ENCODE measurements at regions not wholly inside any gene's neighbourhood (a gene's known extent, or its start where the extent isn't known, plus 50 kb on each side); places are given as distances from the start of the nearest gene placed in this dataset.

DNA sequence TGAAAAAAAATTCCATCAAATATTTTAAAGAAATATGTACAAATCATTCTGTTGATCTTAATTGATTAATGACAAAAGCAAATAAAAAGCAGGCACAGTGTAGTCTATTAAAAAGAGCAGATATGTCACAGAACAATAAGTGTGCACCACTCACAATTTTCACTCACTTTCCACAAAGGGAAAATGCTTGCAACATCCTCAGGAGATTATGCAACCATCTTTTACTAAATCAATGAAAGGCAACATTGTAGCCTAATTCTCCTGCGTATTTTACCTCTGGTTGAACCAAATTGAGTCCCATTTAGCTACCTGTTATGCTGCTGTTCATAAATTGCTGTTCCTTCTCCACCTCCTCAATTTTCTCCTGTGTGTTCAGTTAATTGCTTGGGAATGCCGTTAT, 1346.8 kb upstream of the PIK3C3 start:
- no peak for DNase-seq (ENCODE audit: low spot score)
- no peak for ATAC-seq

DNA sequence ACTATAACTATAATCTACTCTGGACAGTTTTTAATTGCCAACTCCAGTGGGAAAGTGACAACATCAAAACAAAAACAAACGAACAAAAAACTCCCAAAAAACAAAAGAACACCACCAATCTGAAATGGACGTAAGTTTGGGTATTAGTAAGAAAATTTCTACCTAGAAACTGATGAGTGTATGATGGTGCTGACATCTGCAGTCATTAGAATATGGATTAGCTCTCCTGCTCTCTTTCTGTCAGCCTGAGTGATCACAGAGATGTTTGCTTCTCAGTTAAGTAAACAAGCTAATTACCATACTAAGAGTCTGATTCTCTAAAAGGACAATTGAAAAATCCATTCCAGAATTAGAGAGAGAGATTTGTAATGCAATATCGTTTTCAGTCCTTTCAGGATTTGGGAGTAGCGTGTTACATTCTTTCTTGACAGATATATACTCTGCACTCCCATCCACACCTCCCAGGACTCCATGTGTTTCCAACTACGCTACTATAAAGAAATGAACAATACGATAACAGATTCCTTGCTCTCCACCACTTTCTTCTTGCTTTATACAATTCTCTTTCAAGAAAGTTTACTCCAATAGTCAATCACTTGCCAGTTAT, 1347.4 kb upstream of the PIK3C3 start:
- DNase-seq (ENCODE audit: low spot score) (no peak), ATAC-seq (no peak)

DNA sequence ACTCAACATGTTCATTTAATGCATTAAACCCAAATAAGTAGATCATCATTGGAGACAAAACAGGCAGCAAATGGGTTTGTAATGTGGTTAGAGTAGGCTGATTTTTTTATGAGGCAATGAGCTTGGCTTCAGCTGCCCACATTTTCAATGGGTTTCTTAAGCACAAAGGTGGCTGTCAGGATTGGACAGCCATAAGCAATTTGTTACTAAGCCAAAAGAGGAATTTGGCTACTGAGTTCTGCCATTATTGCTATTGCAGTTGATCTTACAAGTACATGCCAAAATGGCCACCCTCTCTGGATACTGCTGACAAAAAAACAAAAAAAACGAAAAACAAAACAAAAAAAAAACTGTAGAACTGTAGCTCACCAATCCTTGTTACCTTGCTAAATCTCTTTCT, 1348.0 kb upstream of the PIK3C3 start:
- no peak for DNase-seq (ENCODE audit: low spot score)
- no peak for ATAC-seq

DNA sequence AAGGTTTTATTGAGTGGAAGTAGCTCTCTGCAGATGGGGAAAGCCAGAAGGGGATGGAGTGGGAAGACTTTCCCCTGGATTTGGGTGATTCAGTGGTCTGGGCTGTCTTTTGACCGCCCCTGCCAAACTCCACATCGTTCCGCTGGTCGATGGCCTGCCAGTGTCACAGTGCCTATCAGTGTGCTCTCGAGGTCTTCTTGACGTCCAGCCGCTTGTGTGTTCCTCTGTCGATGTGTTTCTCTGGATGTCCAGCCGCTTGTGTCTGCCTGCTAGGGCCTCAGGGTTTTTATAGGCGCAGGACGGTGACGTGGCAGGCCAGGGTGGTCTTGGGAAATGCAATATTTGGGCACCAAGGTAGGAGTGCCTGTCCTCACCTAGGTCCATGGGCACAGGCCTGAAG, 1371.4 kb upstream of the PIK3C3 start:
- ATAC-seq (no peak), DNase-seq (ENCODE audit: low spot score) (no peak)

DNA sequence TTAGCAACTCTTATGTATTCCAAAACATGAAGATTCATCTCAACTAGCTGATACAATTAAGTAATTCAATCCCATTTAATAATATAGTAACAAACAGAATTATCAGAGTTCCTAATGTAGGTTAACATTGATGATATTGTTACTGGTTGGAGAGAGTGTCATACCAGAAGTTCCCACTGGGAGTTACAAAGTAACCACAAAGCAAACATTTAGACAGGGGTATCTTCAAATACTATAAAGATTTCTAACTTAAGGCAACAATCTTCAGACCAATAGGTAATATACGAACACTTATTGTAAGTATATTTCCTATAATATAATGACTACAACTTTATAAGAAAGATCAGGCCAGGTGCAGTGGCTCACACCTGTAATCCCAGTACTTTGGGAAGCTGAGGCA, 1372.9 kb upstream of the PIK3C3 start:
- ATAC-seq (no peak), DNase-seq (ENCODE audit: low spot score) (no peak)

DNA sequence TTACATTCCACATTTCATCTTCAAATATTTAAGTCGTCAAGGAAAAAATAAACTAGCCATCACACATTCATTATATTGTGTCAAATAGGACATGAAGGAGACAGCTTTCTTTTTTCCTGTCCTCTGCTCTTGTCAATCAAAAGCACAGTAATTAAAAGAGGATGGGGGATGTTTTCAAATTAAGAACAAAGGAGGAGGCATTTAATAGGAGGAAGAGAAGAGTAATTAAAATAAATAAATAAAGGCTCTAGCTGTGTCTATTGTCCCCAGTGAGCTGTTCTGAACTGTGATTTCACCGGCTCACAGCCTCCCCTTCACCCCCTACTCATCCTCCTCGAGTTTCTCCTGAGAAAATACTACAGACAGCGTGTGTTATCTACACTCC, 1377.1 kb upstream of the PIK3C3 start:
- no peak for ATAC-seq
- DNase-seq (ENCODE audit: low spot score), result no peak

DNA sequence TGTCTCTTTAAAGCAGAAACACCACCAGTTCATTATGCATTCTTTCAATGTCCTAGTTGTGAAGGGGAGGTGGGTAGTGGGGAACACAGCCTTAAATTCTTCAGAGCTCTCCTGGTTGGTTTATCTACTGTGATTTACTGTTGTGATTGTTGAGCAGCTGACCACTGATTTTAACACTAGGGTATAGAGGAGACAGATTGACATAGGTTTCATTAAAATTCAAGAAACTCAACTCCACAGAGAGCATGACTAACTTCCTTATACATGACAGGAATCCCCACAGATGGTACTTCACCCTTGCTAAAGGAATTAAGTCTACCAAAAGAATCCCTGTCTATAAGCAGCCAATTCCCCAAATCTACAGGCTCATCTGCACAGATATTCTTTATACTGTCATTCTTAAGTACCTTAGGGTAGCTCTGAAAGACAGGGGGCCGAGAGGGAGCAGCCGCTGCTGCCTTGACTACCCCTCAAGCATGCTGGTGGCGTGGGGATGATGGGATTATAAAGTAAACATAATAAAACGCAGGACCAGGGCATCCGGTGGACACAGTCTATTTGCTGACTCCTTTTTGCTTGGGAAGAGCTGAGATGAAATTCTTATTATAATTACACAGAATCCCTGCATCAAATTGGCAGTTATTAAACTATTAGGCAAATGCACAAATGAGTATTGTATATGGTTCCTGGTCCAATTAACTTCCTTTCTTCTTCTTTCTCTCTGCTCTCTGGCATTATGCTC, 1377.6 kb upstream of the PIK3C3 start:
- ATAC-seq (no peak), DNase-seq (ENCODE audit: low spot score) (no peak)

DNA sequence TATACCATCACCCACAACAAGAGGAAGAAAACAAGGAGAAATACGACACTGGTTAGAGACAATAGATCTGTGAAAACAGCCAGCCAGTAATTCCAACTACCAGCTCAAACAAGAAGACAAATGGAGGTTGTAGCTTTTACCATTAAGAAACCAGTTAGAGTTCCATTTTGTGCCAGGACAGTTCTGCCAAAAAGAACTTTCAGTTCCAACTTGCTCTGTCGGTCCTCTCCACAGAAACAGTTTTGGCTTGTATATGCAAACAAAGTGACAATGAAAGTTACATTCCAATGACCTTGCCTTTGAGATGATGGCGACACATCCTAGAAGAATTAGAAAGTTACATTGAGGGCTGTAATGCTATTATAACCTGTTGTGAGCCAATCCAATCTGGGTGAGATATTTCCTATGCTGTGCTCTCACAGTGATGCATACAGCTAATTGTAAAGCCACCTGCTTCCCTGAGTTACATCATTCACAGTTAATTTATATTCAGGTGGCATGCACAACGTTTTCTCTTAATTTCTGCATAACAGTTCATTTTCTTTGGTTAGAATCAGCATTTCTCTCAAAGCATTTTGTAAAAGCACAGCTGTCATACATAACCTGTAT, 1378.4 kb upstream of the PIK3C3 start:
- ATAC-seq (no peak), DNase-seq (ENCODE audit: low spot score) (no peak)

DNA sequence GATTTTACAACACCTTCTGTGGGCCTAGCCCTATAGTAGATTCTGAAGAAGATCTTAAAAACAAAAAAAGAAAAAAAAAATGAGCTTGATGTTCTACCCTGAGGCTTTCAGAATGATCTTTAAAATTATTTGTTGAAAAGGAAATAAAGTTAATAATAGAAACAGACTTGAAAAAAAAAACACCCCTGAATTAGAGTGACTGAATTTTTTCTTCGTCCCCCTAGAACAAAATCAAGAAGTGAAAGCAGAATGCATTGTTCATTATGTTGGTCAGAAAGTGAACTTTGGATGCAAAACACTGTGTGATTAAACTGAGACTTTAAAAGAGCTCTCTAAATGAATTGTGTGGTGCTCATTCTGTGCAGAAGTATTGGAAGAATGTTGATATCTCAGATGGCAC, 1384.4 kb upstream of the PIK3C3 start:
- no peak for ATAC-seq
- DNase-seq (ENCODE audit: low spot score), result no peak

DNA sequence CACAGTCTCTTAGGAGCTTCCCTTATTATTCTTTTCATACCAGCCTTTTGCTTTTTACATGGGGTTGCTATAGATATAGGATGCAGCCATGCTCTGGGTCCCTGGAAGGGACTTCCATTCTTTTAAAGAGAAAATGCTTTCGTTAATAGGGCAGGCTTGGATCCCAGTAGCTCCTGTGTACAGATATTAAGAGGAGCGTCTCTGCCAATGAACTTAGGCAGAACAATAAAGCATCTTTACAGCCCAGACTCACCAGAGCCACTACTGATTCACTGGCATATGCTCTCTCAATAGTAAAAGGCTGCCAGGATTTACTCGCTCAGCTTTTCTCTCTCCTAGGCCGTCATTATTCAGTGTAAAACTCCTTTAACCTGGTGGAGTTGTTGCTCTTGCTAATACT, 1385.4 kb upstream of the PIK3C3 start:
- ATAC-seq, result no peak
- DNase-seq (ENCODE audit: low spot score), result no peak

DNA sequence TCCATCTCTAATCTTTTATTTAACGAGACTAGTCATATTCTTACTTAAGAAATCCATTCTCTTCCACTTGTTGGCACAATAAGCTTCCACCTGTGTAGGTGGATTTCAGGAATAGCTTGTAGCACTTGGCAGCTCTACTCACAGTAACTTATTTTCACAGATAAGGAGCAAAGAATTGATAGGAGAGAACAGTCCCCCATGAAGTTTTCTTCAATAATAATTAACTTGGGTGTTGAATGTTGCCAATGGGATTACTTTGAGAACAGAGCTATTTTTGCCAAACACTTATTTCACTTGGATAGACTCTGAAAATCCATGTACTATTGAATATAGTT, 1388.6 kb upstream of the PIK3C3 start:
- ATAC-seq, result no peak
- no peak for DNase-seq (ENCODE audit: low spot score)

DNA sequence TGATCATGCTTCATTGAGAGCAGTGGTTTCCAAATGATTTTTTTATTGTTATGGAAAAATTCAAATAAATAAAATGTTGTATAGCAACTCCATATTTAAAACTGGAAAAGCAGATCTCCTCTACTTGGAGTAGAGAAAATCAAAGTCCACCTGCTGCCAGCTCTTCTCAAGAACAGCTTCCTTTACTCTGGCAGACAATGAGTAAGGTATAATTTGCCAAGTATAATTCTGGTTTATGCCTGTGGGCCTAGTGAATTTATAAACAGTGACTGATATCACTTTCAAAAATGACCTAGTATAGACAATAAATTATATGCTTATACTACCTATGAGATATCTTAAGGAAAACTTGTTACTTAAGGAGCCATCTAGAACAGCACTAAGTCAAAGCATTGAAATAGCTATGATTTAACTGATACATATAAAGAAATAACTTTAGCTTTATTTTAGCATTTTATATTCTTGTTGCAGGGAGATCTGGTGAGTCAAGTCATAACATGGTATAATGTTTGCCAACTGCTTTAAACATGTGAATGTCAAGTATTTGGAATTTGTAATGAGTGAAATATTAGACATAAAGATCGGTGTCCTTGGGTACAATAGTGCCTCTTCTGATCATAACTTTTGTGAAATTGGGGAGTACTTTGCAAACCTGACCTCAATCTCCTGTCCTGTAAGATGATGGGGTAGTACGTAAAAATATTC, 1389.1 kb upstream of the PIK3C3 start:
- DNase-seq (ENCODE audit: low spot score), result no peak

DNA sequence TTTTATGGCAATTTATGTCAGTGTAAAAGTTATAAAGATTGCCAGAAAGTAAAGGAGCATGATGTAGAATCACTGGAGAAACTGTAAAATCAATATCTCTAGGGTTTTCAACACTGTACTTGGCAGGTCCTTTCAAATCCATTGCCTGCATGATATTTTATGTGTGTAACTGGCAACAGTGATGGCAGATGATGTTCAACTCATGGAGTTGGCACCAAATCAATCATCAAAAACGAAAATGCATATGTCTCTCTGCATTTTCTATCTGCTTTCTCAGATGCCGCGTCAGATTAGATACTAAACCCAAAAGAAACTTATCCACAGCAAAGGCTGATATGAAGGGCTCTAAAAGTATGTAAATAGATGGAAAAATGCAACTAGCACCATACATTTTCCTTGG, 1395.5 kb upstream of the PIK3C3 start:
- no peak for DNase-seq (ENCODE audit: low spot score)
- no peak for ATAC-seq

More for the DNA sequence above, 1389.1 kb upstream of the PIK3C3 start:
- ATAC-seq, result no peak

DNA sequence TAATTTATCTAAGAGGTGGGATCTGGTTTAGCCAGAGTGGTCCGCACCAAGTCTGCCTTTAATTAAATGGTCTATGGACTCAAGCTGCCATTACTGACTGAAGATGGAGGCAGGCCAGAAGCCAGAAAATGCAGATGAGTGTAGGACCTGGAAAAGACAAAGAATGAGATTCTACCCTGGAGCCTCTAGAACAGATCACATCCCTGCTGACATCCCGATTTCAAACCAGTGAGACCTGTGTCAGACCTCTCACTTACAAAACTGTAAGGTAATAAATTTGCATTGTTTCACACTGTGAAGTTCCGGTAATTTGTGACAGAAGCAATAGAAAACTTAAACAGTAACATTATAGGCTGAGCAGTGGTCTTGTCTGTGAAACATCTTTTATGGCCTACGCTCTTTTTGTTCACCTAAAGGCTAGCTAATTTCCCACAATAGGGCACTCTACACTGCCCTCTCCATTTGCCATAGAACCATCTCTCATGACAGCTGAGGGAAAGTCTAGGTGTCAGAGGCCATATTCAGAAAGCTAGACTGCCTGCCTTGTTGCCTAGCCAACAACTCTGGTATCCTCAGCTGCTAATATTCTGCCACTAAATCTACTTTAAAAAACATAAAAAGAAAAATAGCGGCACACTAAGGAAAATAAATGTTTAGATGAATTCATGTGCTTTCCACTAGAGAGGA, 1396.2 kb upstream of the PIK3C3 start:
- DNase-seq (ENCODE audit: low spot score) (no peak), ATAC-seq (no peak)

DNA sequence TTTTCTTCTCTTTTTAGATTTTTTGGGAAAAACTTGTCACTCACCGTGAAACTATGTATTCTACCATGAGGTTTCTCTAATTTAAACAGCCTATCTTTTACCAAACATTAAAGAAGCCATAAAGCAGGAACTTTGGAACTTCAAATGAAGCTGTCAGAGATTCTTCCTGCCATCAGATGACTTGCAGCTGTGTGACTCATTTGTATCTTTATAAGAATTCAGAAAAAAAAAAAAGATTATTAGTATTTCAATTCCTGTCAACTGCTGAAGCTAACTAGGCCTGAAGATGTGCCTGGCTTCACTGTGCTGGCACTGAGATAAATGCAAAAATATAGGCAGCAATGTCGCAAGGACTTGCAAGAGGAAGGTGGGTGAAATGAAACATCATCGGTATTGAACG, 1399.1 kb upstream of the PIK3C3 start:
- ATAC-seq, result no peak
- no peak for DNase-seq (ENCODE audit: low spot score)

DNA sequence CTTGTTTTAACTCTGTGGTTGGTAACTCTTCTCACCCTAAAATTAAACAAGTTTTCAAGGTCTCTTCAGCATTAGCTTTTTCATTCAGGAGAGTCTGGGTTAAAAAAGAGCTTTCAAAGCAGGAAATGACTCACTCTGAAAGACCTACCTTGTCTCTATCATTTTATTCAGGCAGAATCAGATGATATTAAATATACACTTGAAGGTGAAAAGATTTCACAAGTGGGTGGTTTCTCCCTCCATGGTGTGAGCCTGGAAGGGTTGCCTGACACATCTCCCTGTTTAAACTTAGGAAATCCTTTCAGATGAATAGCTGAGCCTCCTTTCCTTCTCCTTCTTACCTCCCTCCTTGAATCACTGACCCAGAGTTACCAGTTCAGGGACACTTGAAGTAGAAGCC, 1402.0 kb upstream of the PIK3C3 start:
- ATAC-seq, result no peak
- no peak for DNase-seq (ENCODE audit: low spot score)

DNA sequence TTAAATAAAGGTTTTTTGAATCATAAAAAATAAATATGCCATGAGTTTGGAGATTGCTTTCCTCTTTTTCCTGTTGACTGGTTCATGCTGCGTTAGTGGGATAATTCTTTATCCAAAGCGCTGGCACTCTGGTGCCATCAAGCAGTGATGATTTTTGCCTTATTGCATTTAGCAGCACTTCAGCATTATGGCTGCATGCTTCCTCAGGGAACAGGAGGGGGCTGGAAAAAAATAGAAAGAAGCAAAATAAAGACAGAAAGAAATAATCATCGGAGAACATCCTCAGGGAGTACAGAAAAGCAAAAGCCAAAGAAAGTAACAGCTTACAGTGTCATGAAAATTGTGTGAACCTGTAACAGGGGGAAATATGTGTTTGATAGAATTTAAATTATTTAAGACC, 1408.2 kb upstream of the PIK3C3 start:
- ATAC-seq, result no peak
- no peak for DNase-seq (ENCODE audit: low spot score)

DNA sequence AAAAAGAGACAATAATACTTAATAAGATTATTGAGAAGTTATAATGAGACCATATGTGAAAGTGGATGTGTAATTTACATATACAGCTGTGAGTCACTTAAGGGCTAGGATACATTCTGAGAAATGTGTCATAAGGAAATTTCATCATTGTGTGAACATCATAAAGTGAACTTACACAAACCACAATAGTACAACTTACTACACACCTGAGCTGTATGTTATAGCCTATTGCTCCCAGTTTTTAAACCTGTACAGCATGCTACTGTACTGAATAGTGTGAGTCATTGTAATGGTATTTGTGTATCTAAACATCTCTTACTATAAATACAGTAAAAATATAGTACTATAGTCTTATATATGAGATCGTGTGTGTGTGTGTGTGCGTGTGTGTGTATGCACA, 1420.3 kb upstream of the PIK3C3 start:
- DNase-seq (ENCODE audit: low spot score) (no peak), ATAC-seq (no peak)

DNA sequence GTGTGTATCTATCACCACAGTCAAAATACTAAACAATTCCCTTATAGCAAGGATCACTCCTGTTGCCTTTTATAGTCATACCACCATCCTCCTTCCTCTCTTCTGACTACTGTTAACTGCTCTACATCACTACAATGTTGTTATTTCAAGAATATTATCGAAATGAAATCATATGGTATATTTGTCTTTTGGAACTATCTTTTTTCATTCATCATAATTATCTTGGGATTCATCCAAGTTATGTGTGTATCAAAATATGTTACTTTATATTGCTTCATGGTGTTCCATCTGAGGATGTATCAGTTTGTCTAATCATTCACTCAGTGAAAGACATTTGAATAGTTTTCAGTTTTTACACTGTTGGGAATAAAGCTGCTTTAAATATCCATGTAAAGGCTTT, 1423.0 kb upstream of the PIK3C3 start:
- DNase-seq (ENCODE audit: low spot score) (no peak), ATAC-seq (no peak)

DNA sequence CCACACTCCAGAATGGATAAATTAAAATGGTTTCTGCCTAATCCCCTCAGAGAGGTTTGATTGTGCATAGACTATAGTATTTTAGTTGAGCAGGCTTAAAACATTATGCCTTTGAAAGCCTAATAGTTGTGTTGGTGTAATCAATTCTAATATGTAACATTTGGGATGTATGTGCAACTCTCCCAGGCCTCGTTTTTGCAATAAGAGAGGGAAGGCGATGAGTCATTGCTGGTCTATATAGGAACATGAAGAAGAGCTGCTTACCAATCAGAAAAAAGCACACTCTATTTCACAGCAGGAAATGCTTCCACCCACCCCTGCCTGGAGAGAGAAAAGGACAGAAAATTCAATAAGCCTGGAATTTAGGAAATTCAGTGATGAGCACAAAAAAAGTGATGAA, 1424.0 kb upstream of the PIK3C3 start:
- DNase-seq (ENCODE audit: low spot score), result no peak
- ATAC-seq, result no peak

DNA sequence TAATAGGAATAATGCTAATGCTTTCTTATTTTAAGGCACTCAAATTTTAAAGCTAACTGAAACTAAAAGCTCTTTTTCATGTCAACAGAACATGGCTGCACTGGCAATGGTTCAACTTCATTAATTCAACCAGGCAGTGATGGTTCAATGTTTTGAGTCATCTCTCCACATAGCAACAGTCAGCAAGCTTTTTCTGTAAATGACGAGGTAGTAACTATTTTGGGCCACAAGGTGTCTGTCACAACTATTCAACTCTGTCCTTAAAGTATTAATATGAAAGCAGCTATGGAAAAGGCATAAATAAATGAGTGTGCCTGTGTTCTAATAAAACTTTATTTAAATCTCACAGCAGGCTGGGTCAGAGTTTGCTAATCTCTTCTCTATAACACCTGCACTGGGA, 1425.6 kb upstream of the PIK3C3 start:
- ATAC-seq (no peak), DNase-seq (ENCODE audit: low spot score) (no peak)

DNA sequence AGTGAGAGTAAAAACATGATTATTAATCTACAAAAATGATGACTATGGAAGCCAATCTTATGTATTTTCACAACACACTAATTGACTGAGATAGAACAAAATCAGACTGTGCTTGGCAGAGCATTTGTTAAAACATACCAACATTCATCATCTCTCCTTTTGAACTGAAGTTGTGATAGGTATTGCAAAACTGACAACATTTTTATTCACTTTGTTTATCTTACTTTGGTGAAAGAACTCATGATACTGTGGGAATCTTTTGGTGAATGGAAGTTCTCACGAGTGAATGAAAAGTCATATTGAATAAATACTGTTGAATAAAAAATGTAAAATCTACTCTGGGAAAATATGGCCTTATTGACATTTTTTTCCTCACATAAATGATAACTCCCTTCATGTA, 1430.2 kb upstream of the PIK3C3 start:
- DNase-seq (ENCODE audit: low spot score) (no peak), ATAC-seq (no peak)
